PC-9 (cell line): ENCODE measurements at regions not wholly inside any gene's neighbourhood (a gene's known extent, or its start where the extent isn't known, plus 50 kb on each side); places are given as distances from the start of the nearest gene placed in this dataset.

ENCODE experiments used
- CTCF ChIP-seq: fragments of 200-600 bp; sonication (generic); conservative IDR thresholded peaks from 2 replicates; pipeline ENCODE4 v1.6.1; 2017; ENCODE audit warnings: mixed run types, antibody characterized with exemption, mild to moderate bottlenecking, moderate library complexity
- EZH2 ChIP-seq: fragments of 200-600 bp; sonication (generic); IDR thresholded peaks from 2 replicates; pipeline ENCODE4 v1.8.0; 2017; ENCODE audit warnings: antibody characterized with exemption, low read depth

GRCh38 chr9:90059436-90059835 is 454.6 kb downstream of the GADD45G start:
- TF ChIP-seq CTCF (no peak), EZH2 (no peak)
